Hepatocyte (in vitro differentiated cells): ENCODE measurements at regions not wholly inside any gene's neighbourhood (a gene's known extent, or its start where the extent isn't known, plus 50 kb on each side); places are given as distances from the start of the nearest gene placed in this dataset.

Experiments
- CTCF ChIP-seq: fragments of 200-600 bp; sonication (generic); IDR thresholded peaks from 2 replicates; pipeline ENCODE4 v1.5.1; 2016; ENCODE audit warnings: antibody characterized with exemption, mild to moderate bottlenecking; ENCODE audit not compliant: poor library complexity
- EZH2 ChIP-seq: fragments of 200-600 bp; sonication (generic); IDR thresholded peaks from 2 replicates; pipeline ENCODE4 v1.6.1; 2016; ENCODE audit warnings: antibody characterized with exemption, mild to moderate bottlenecking, borderline replicate concordance

DNA sequence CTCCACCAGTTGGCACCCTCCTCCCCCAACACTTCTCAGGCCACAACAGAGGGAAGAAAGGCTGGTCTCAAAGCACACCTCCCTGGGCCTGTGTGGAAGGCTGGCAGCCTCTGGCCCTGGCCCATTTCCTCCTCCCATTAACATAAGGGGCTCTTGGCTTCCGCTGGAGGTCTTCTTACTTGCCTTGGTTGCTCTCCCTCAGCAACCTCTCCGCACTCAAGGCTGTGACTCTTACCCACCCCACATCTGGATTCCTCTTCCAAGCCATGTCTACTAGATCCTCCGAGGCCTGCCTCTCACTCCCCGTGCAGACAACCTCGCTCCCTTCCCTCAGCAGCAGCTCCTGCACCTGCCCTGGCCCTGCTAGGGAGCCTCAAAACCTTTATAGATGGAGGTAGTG lies 76.7 kb upstream of the PRNP start:
- TF ChIP-seq CTCF = no peak
- TF ChIP-seq EZH2 = no peak
